AG04450 (cell line): ENCODE measurements at regions not wholly inside any gene's neighbourhood (a gene's known extent, or its start where the extent isn't known, plus 50 kb on each side); places are given as distances from the start of the nearest gene placed in this dataset.

ENCODE experiments used
- CTCF ChIA-PET: fragments of 300-600, 350-600 bp; formaldehyde crosslinking; extraction: SDS; loops from one replicate; lab custom pipeline; 2022; ENCODE audit warnings: antibody characterized with exemption, inconsistent platforms; lab: Charles Lee
- POLR2A ChIA-PET: fragments of 350-600 bp; formaldehyde crosslinking; extraction: SDS; loops from one replicate; lab custom pipeline; 2021; ENCODE audit warnings: antibody characterized with exemption, inconsistent platforms; lab: Yijun Ruan, JAX
- DNase-seq: peaks from one replicate; pipeline ENCODE4 v3.0.0-alpha.2; 2011; ENCODE audit warnings: low read depth, low spot score
- H3K27ac ChIP-seq: one replicate; pipeline ENCODE4 v1.5.1; 2012; ENCODE audit warnings: low read depth, low read length, control low read depth
- H3K27me3 ChIP-seq: one replicate; pipeline ENCODE4 v1.6.0; 2012; ENCODE audit warnings: low read length; ENCODE audit not compliant: control insufficient read depth, insufficient read depth
- H3K4me3 ChIP-seq: 2 replicates; pipeline ENCODE4 v1.5.1; 2011; ENCODE audit warnings: mild to moderate bottlenecking, low read depth, low read length, control low read depth
- H3K9me3 ChIP-seq: 2 replicates; pipeline ENCODE4 v1.5.1; 2012; ENCODE audit warnings: low read length; ENCODE audit not compliant: control insufficient read depth, insufficient read depth
- TF ChIP-seq, protein P1 (sequence below): IDR thresholded peaks from 2 replicates; pipeline ENCODE4 v1.5.1; 2011; ENCODE audit warnings: low read depth, low read length, control low read depth, inconsistent platforms

DNA sequence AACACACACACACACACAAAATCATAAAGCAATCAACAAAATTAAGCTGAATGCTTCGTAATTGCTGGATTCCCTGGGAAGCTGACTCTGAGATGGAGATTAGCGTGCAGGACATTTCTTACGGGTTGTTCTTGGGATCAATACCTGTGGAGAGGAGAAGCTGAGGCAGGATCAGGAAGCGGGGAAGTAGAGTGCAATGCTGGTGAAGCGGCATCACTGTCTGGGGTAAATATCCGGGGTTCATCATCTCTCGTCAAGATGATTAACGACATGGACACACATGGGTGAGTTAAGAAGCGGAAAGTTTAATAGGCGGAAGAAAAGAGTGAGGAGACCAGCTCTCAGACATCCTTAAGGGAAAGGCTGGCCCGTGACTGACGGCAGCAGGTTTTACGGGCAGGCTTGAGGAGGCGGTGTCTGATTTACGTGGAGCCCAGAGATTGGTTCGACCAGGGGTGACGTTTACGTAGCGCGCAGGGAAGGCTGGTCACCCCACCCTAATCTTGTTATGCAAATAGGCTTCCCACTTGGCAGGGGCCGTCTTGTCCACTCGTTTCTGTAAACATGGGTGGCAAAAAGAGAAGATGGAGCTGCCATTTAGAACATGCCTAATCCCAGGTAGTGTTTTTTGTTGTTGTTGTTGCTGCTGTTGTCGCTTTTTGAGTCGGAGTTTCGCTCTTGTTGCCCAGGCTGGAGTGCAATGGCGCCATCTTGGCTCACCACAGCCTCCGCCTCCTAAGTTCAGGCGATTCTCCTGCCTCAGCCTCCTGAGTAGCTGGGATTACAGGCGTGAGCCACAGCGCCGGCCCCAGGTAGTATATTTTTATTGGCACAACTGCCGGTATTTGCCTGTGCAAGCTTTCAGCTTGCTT, 135.6 kb upstream of the KCNJ15 start:
- no peak overlapping the region for H3K4me3 ChIP-seq
- DNase-seq = no peak
- TF ChIP-seq, protein P1, sequence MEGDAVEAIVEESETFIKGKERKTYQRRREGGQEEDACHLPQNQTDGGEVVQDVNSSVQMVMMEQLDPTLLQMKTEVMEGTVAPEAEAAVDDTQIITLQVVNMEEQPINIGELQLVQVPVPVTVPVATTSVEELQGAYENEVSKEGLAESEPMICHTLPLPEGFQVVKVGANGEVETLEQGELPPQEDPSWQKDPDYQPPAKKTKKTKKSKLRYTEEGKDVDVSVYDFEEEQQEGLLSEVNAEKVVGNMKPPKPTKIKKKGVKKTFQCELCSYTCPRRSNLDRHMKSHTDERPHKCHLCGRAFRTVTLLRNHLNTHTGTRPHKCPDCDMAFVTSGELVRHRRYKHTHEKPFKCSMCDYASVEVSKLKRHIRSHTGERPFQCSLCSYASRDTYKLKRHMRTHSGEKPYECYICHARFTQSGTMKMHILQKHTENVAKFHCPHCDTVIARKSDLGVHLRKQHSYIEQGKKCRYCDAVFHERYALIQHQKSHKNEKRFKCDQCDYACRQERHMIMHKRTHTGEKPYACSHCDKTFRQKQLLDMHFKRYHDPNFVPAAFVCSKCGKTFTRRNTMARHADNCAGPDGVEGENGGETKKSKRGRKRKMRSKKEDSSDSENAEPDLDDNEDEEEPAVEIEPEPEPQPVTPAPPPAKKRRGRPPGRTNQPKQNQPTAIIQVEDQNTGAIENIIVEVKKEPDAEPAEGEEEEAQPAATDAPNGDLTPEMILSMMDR = no peak
- H3K27ac ChIP-seq = no peak overlapping the region
- H3K27me3 ChIP-seq = peaks cover 7% of the 10 kb centered on the region
- ChIA-PET CTCF (interaction anchor here (0.6 to 2.1 kb wide), 4 partner anchors 19 to 446 kb away, joined by 3 to 7 read pairs (median 5); no protein-coding TSS in a partner anchor), POLR2A (no interaction called here)
- H3K9me3 ChIP-seq = no peaks in the 10 kb centered on the region

DNA sequence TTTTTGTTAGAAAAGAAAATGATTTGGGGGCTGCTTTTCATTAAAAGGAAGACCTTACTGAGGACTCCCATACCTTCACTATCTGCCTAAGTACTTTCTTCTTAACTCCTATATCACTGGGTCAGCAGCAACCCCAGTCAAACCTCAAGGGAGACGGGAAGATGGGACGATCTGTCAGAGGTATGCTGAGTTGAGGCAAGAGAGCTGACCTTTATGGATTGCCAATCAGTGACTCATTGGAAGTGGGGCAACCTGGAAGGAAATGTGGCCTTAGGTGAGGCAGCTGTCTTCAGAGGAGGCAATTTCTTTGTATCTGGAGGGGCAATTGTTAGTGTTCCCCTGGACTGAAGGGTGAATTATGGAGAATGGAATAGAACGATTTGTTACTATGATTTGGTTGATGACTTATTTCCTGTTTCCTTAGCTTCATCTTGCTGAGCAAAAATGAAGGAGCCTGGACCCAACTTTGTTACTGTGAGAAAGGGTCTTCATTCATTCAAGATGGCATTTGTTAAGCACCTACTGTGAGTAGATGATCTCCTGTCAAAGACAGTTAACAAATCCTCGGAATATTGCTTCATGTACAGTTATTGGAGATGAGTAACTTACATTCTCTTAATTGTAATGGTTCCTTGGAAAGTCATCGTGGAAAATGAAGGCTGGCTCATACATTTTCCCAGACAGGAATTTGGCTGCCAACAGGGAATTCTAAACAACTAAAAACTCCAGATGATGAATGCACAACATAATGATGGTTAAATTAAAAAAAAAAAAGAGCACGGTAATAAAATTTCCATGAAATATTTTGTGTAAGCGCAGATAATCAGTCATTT, 134.7 kb upstream of the KCNJ15 start:
- ChIA-PET POLR2A (interaction anchor here (0.6 kb wide), 1 partner anchor 281 kb away, joined by 3 read pairs; no protein-coding TSS in a partner anchor), CTCF (interaction anchor here (0.6 to 1.3 kb wide), 3 partner anchors 20 to 421 kb away, joined by 3 read pairs; no protein-coding TSS in a partner anchor)
- H3K27ac ChIP-seq = no peak overlapping the region
- peaks cover 8% of the 10 kb centered on the region for H3K27me3 ChIP-seq
- DNase-seq = no peak
- H3K4me3 ChIP-seq = no peak overlapping the region
- TF ChIP-seq, protein P1 = no peak
- no peaks in the 10 kb centered on the region for H3K9me3 ChIP-seq

DNA sequence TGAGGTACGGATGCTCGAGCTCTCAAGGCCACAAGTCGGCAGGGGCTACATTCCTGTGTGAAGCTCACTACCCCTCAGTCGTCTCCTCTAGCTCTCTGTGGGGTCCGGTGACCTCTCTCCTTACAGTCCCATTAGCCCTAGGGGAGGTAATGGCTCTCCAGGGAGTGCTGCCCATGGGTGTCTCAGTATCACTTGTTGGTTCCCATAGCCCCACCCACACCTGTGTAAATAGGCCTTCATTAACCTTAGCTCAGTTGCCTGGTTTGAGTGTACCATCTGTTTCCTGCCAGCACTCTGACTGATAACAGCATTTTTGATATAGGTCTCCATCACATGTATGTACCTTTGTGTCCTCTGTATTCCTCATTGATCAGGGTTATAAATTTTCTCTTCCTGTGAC, 133.2 kb upstream of the KCNJ15 start:
- no peaks in the 10 kb centered on the region for H3K9me3 ChIP-seq
- CTCF ChIA-PET = interaction anchor here (1.0 to 1.3 kb wide), 5 partner anchors 21 to 449 kb away, joined by 3 to 5 read pairs (median 3); no protein-coding TSS in a partner anchor
- no peak overlapping the region for H3K27ac ChIP-seq
- H3K4me3 ChIP-seq = no peak overlapping the region
- TF ChIP-seq, protein P1 = no peak
- DNase-seq = no peak
- H3K27me3 ChIP-seq = peaks cover 6% of the 10 kb centered on the region
- POLR2A ChIA-PET = no interaction called here

DNA sequence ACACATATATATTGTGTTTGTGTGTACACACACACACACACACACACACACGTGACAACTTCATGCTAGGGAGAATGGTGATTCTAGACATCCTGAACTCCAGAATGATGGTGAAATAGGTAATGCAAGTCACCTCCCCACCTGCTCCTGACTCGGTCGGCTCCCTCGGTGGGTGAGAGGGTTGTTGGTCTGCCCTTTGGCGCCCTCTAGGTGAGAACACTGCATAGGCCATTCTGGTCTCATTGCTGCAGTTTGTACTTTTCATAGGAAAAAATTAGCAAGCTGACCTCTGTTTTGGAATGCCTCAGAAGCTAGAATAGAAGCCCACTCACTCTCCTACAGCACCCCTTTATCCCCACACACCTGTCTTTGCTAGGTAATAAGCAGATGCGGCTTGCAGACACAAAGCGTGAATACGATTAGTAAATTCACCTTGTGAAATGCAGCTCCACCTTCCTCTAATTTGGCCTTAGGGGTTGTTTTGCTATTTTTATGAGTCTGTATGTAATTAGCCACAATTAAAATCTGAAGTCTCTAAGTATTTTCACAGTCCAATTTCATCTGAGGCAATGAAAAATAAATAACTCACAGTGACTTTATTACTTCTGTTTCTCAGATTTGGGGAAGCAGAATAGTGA, 130.0 kb upstream of the KCNJ15 start:
- Histone ChIP-seq H3K4me3 (no peak overlapping the region), H3K9me3 (no peaks in the 10 kb centered on the region), H3K27ac (no peak overlapping the region), H3K27me3 (peaks cover 16% of the 10 kb centered on the region)
- CTCF ChIA-PET = interaction anchor here (0.6 to 3.2 kb wide), 30 partner anchors 9 to 452 kb away, joined by 3 to 29 read pairs (median 5); no protein-coding TSS in a partner anchor
- POLR2A ChIA-PET = no interaction called here
- no peak for DNase-seq
- TF ChIP-seq, protein P1 = peak; percentile 85
